Astrocyte of the spinal cord (primary cell): ENCODE measurements at regions not wholly inside any gene's neighbourhood (a gene's known extent, or its start where the extent isn't known, plus 50 kb on each side); places are given as distances from the start of the nearest gene placed in this dataset.

Experiments
- DNase-seq: peaks from one replicate; pipeline ENCODE4 v3.0.0; 2011; ENCODE audit warnings: low read depth, low spot score
- H3K4me3 ChIP-seq: 2 replicates; pipeline ENCODE4 v1.5.1; 2011; ENCODE audit warnings: low read depth, mild to moderate bottlenecking, low read length, moderate library complexity
- in situ Hi-C: cut with HindIII; loops from 2 replicates; pipeline ENCODE4 v1.10.0; 2017; ENCODE audit warnings: low sequenced_read_pairs
- TF ChIP-seq, protein P1 (sequence below): IDR thresholded peaks from 2 replicates; pipeline ENCODE4 v1.5.1; 2012; ENCODE audit warnings: low read depth, mild to moderate bottlenecking, low read length, inconsistent platforms

DNA sequence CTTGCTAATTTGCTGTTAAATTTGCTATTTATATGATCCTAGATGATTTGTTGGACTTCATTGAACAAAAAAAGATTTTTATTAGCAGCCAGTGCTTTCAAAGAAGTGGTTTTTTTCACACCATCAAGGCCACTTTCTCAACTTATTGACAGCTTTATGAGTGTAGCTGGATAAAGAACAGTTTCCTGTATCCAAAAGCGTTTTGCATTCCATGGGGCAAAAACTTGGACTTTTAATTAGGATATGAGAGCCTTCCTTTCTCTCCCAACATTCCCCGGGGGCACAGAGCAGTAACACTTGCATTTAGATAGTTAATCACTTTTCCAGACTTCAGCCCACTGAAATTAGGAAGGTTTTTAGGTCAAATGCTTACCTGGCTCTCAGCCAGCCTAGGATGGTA, 177.1 kb upstream of the ELAC2 start:
- no peak for DNase-seq
- TF ChIP-seq, protein P1, sequence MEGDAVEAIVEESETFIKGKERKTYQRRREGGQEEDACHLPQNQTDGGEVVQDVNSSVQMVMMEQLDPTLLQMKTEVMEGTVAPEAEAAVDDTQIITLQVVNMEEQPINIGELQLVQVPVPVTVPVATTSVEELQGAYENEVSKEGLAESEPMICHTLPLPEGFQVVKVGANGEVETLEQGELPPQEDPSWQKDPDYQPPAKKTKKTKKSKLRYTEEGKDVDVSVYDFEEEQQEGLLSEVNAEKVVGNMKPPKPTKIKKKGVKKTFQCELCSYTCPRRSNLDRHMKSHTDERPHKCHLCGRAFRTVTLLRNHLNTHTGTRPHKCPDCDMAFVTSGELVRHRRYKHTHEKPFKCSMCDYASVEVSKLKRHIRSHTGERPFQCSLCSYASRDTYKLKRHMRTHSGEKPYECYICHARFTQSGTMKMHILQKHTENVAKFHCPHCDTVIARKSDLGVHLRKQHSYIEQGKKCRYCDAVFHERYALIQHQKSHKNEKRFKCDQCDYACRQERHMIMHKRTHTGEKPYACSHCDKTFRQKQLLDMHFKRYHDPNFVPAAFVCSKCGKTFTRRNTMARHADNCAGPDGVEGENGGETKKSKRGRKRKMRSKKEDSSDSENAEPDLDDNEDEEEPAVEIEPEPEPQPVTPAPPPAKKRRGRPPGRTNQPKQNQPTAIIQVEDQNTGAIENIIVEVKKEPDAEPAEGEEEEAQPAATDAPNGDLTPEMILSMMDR, result no peak
- H3K4me3 ChIP-seq, result no peak overlapping the region
- in situ Hi-C loops, result no loop called here

- DNase-seq, result no peak
- no peak overlapping the region for H3K4me3 ChIP-seq
- in situ Hi-C loops, result no loop called here
- TF ChIP-seq, protein P1, result no peak
Measured at GRCh38 chr17:13182854-13183253, 165.0 kb upstream of the ELAC2 start.

DNA sequence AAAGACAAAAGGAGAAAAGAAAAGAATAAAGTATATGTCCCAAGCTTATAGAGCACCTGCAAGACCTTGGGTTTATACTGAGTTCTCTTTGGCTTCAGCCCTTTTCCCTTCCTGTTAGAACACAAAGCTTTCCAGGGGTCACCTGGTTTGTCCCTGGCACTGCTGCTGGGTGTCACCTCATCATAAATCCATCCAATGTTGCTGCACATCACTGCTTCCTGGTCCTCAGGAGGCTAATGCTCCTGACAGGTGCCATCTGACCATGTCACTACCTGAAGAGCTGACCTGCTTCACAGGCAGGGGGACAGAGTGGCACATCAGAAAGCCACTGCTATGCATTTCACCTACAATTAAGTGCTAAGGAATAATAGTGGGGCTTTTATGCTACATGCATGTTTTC, 164.6 kb upstream of the ELAC2 start:
- no peak overlapping the region for H3K4me3 ChIP-seq
- in situ Hi-C loops, result no loop called here
- TF ChIP-seq, protein P1, result no peak
- no peak for DNase-seq

GRCh38 chr17:13181683-13182082, 163.9 kb upstream of the ELAC2 start:
- TF ChIP-seq, protein P1, result no peak
- H3K4me3 ChIP-seq, result no peak overlapping the region
- in situ Hi-C loops, result no loop called here
- no peak for DNase-seq

DNA sequence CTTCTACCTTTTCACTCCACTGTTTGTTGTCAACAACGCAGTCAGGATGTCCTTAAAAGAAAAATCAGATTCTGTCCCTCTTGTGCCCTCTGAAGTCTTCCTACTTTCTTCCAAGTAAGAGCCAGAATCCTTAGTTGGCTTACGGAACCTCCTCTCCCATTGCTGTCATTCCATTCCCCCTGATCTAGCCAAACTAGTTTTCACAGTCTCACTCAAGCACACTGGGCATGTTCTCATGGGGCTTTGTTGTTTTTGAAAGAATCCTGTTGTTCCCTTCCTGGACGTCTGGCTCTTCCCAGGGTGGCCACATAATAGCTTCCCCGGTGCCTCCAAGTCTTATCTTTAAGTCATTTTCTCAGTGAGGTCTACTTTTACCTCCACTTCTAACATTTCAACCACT, 158.6 kb upstream of the ELAC2 start:
- no peak for DNase-seq
- in situ Hi-C loops, result no loop called here
- TF ChIP-seq, protein P1, result no peak
- no peak overlapping the region for H3K4me3 ChIP-seq

GRCh38 chr17:13171790-13172189, 154.0 kb upstream of the ELAC2 start:
- no peak overlapping the region for H3K4me3 ChIP-seq
- TF ChIP-seq, protein P1, result no peak
- no peak for DNase-seq
- in situ Hi-C loops, result no loop called here

GRCh38 chr17:13162361-13162760, 144.5 kb upstream of the ELAC2 start:
- H3K4me3 ChIP-seq, result no peak overlapping the region
- TF ChIP-seq, protein P1, result no peak
- no peak for DNase-seq
- in situ Hi-C loops, result no loop called here
